ENCODE measurements at regions not wholly inside any gene's neighbourhood (a gene's known extent, or its start where the extent isn't known, plus 50 kb on each side); places are given as distances from the start of the nearest gene placed in this dataset.

DNA sequence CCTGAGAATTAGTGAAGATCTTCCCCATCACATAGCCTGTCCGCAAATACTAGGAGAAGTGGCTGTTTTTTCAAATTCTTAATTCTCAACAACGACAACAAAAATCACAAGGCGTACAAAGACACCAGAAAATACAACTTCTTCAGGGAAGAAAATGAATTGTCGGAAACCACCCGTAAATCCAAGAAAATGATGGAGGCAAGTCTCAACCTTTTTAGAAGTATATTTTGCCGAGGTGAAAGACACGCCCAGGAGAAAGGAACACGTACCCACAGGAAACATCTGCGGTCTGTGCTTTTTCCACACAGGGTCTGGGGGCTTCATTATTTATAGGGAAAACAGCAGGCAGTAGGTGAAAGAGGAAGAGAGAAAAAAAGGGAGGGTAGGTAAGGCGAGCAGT, 223.9 kb upstream of the GGTLC1 start:
- no peaks in the 10 kb centered on the region for H3K4me1 ChIP-seq (ENCODE audit: control insufficient read depth in 4 of 4, insufficient read depth in 4 of 4, low read length in 3 of 4)
- TF ChIP-seq SP1 (IDR thresholded peaks at IDR 0.05) (no peak), EGR1 (IDR thresholded peaks at IDR 0.05; ENCODE audit: low read depth in 2 of 2) (no peak), NR2F2 (IDR thresholded peaks at IDR 0.05) (no peak), TAF1 (conservative IDR thresholded peaks at IDR 0.05) (no peak), HNF4G (IDR thresholded peaks at IDR 0.05) (no peak), HNF4A (conservative IDR thresholded peaks at IDR 0.05) (no peak), GABPA (IDR thresholded peaks at IDR 0.05 in 1 of 2, conservative IDR thresholded peaks at IDR 0.05 in 1 of 2) (no peak), FOXA1 (IDR thresholded peaks at IDR 0.05) (no peak), RAD21 (IDR thresholded peaks at IDR 0.05) (no peak), RXRA (IDR thresholded peaks at IDR 0.05) (no peak)
- TF ChIP-seq, protein P1, sequence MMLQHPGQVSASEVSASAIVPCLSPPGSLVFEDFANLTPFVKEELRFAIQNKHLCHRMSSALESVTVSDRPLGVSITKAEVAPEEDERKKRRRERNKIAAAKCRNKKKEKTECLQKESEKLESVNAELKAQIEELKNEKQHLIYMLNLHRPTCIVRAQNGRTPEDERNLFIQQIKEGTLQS (IDR thresholded peaks at IDR 0.05) = no peak
- TF ChIP-seq, protein P2, sequence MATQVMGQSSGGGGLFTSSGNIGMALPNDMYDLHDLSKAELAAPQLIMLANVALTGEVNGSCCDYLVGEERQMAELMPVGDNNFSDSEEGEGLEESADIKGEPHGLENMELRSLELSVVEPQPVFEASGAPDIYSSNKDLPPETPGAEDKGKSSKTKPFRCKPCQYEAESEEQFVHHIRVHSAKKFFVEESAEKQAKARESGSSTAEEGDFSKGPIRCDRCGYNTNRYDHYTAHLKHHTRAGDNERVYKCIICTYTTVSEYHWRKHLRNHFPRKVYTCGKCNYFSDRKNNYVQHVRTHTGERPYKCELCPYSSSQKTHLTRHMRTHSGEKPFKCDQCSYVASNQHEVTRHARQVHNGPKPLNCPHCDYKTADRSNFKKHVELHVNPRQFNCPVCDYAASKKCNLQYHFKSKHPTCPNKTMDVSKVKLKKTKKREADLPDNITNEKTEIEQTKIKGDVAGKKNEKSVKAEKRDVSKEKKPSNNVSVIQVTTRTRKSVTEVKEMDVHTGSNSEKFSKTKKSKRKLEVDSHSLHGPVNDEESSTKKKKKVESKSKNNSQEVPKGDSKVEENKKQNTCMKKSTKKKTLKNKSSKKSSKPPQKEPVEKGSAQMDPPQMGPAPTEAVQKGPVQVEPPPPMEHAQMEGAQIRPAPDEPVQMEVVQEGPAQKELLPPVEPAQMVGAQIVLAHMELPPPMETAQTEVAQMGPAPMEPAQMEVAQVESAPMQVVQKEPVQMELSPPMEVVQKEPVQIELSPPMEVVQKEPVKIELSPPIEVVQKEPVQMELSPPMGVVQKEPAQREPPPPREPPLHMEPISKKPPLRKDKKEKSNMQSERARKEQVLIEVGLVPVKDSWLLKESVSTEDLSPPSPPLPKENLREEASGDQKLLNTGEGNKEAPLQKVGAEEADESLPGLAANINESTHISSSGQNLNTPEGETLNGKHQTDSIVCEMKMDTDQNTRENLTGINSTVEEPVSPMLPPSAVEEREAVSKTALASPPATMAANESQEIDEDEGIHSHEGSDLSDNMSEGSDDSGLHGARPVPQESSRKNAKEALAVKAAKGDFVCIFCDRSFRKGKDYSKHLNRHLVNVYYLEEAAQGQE (IDR thresholded peaks at IDR 0.05) = no peak
- no peak for DNase-seq (ENCODE audit: low spot score)
- no peak overlapping the region for H3K4me3 ChIP-seq (ENCODE audit: low read depth in 1 of 3, low read length in 3 of 3)
- H3K36me3 ChIP-seq (ENCODE audit: control insufficient read depth in 4 of 4, insufficient read depth in 3 of 4, low read depth in 1 of 4, low read length in 3 of 4) = no peaks in the 10 kb centered on the region
- no peak overlapping the region for H3K9ac ChIP-seq (ENCODE audit: low read depth in 1 of 2, low read length in 2 of 2)
- peaks cover 0 to 12% (median 3%) of the 10 kb centered on the region in 4 donors for H3K27me3 ChIP-seq (ENCODE audit: control insufficient read depth in 4 of 4, insufficient read depth in 4 of 4, low read length in 3 of 4)
- H3K9me3 ChIP-seq (ENCODE audit: control insufficient read depth in 4 of 4, low read length in 3 of 4) = no peaks in the 10 kb centered on the region
- H3K27ac ChIP-seq (ENCODE audit: low read depth in 1 of 2, low read length in 2 of 2) = no peak overlapping the region
- WGBS = 66% methylated on average over 10 of the region's 10 CpGs

DNA sequence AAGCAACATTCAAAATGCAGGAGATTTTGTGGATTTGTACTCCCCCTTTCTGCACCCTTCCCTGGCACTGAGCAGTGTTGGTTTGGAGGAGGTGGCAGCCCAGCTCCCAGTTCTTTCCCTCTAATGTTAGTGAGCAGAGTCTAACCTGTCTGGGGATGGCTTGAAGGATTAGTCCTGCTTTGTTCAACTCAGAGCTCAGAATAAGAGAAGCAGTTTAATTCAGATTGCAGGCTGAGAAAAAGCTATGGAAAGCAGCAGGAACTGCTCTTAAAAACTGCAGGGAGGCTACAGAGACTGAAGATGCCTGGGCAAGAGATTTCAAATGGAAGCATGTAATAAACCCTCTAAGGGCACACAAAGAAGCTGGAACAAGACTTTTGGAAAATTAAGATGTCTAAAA, 223.4 kb upstream of the GGTLC1 start:
- Histone ChIP-seq H3K27me3 (ENCODE audit: control insufficient read depth in 4 of 4, insufficient read depth in 4 of 4, low read length in 3 of 4) (peaks cover 0 to 12% (median 3%) of the 10 kb centered on the region in 4 donors), H3K4me1 (ENCODE audit: control insufficient read depth in 4 of 4, insufficient read depth in 4 of 4, low read length in 3 of 4) (no peaks in the 10 kb centered on the region), H3K4me3 (ENCODE audit: low read depth in 1 of 3, low read length in 3 of 3) (no peak overlapping the region), H3K9ac (ENCODE audit: low read depth in 1 of 2, low read length in 2 of 2) (no peak overlapping the region), H3K9me3 (ENCODE audit: control insufficient read depth in 4 of 4, low read length in 3 of 4) (no peaks in the 10 kb centered on the region), H3K27ac (ENCODE audit: low read depth in 1 of 2, low read length in 2 of 2) (no peak overlapping the region), H3K36me3 (ENCODE audit: control insufficient read depth in 4 of 4, insufficient read depth in 3 of 4, low read depth in 1 of 4, low read length in 3 of 4) (no peaks in the 10 kb centered on the region)
- DNase-seq (ENCODE audit: low spot score) = no peak
- TF ChIP-seq HNF4A (conservative IDR thresholded peaks at IDR 0.05) (no peak), YY1 (IDR thresholded peaks at IDR 0.05) (no peak), SP1 (IDR thresholded peaks at IDR 0.05) (no peak), FOXA2 (IDR thresholded peaks at IDR 0.05) (no peak), HNF4G (IDR thresholded peaks at IDR 0.05) (no peak), TAF1 (conservative IDR thresholded peaks at IDR 0.05) (no peak), EGR1 (IDR thresholded peaks at IDR 0.05; ENCODE audit: low read depth in 2 of 2) (no peak), RXRA (IDR thresholded peaks at IDR 0.05) (no peak), JUND (IDR thresholded peaks at IDR 0.05) (no peak), NR2F2 (IDR thresholded peaks at IDR 0.05) (no peak), RAD21 (IDR thresholded peaks at IDR 0.05) (no peak), GABPA (IDR thresholded peaks at IDR 0.05 in 1 of 2, conservative IDR thresholded peaks at IDR 0.05 in 1 of 2) (no peak), FOXA1 (IDR thresholded peaks at IDR 0.05) (no peak)
- TF ChIP-seq, protein P3, sequence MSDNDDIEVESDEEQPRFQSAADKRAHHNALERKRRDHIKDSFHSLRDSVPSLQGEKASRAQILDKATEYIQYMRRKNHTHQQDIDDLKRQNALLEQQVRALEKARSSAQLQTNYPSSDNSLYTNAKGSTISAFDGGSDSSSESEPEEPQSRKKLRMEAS (IDR thresholded peaks at IDR 0.05) = no peak
- TF ChIP-seq, protein P2 (IDR thresholded peaks at IDR 0.05) = no peak
- TF ChIP-seq, protein P1 (IDR thresholded peaks at IDR 0.05) = no peak
- TF ChIP-seq, protein P4, sequence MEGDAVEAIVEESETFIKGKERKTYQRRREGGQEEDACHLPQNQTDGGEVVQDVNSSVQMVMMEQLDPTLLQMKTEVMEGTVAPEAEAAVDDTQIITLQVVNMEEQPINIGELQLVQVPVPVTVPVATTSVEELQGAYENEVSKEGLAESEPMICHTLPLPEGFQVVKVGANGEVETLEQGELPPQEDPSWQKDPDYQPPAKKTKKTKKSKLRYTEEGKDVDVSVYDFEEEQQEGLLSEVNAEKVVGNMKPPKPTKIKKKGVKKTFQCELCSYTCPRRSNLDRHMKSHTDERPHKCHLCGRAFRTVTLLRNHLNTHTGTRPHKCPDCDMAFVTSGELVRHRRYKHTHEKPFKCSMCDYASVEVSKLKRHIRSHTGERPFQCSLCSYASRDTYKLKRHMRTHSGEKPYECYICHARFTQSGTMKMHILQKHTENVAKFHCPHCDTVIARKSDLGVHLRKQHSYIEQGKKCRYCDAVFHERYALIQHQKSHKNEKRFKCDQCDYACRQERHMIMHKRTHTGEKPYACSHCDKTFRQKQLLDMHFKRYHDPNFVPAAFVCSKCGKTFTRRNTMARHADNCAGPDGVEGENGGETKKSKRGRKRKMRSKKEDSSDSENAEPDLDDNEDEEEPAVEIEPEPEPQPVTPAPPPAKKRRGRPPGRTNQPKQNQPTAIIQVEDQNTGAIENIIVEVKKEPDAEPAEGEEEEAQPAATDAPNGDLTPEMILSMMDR (IDR thresholded peaks at IDR 0.05; ENCODE audit: low read depth, low read length, missing input control) = no peak
- TF ChIP-seq, protein P5, sequence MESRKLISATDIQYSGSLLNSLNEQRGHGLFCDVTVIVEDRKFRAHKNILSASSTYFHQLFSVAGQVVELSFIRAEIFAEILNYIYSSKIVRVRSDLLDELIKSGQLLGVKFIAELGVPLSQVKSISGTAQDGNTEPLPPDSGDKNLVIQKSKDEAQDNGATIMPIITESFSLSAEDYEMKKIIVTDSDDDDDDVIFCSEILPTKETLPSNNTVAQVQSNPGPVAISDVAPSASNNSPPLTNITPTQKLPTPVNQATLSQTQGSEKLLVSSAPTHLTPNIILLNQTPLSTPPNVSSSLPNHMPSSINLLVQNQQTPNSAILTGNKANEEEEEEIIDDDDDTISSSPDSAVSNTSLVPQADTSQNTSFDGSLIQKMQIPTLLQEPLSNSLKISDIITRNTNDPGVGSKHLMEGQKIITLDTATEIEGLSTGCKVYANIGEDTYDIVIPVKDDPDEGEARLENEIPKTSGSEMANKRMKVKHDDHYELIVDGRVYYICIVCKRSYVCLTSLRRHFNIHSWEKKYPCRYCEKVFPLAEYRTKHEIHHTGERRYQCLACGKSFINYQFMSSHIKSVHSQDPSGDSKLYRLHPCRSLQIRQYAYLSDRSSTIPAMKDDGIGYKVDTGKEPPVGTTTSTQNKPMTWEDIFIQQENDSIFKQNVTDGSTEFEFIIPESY (IDR thresholded peaks at IDR 0.05) = no peak
